ENCODE measurements at regions not wholly inside any gene's neighbourhood (a gene's known extent, or its start where the extent isn't known, plus 50 kb on each side); places are given as distances from the start of the nearest gene placed in this dataset.

- TF ChIP-seq CTCF (conservative IDR thresholded peaks at IDR 0.05; ENCODE audit: low read depth in 2 of 2) = no peak
- TF ChIP-seq REST (IDR thresholded peaks at IDR 0.05; ENCODE audit: unreplicated experiment) = no peak
- TF ChIP-seq ETS1 (IDR thresholded peaks at IDR 0.05) = no peak
- TF ChIP-seq POLR2AphosphoS5 (IDR thresholded peaks at IDR 0.05; ENCODE audit: low read depth) = no peak
- no peak for TF ChIP-seq NANOG (IDR thresholded peaks at IDR 0.05; ENCODE audit: borderline replicate concordance)
- no peak for TF ChIP-seq EZH2 (IDR thresholded peaks at IDR 0.05; ENCODE audit: low read depth, unreplicated experiment)
- no peak for TF ChIP-seq EZH2phosphoT487 (IDR thresholded peaks at IDR 0.05; ENCODE audit: unreplicated experiment)
- no peak for TF ChIP-seq CREB1 (CRISPR knock-in tag; IDR thresholded peaks at IDR 0.05; ENCODE audit: low read depth)
These were observed 254.8 kb upstream of the IRX4 start (continued) for GRCh38 chr5:2137444-2138050.

- Histone ChIP-seq H3K79me2 (replicated peaks; ENCODE audit: insufficient read depth) (no peaks in the 10 kb centered on the region), H3K4me3 (no peak overlapping the region), H3K27me3 (ENCODE audit: insufficient read depth) (no peaks in the 10 kb centered on the region), H3K27ac (ENCODE audit: low read depth) (no peak overlapping the region), H3K36me3 (ENCODE audit: insufficient read depth) (no peaks in the 10 kb centered on the region), H3K4me1 (ENCODE audit: insufficient read depth) (no peaks in the 10 kb centered on the region), H2AFZ (no peak overlapping the region), H3K4me2 (no peak overlapping the region), H3F3A (replicated peaks; ENCODE audit: low read depth) (no peaks in the 10 kb centered on the region), H3K9me2 (ENCODE audit: insufficient read depth) (no peaks in the 10 kb centered on the region), H4K20me1 (replicated peaks; ENCODE audit: insufficient read depth) (no peaks in the 10 kb centered on the region)
- Mint-ChIP-seq H3K4me1 (no peaks in the 10 kb centered on the region), H3K36me3 (ENCODE audit: low read depth) (no peaks in the 10 kb centered on the region), H3K27me3 (ENCODE audit: insufficient read depth, low read depth, poor library complexity) (peaks cover 12% of the 10 kb centered on the region), H3K9me3 (peaks cover 2% of the 10 kb centered on the region; the same call in 2 of the 3 replicates), H3K27ac (no peak overlapping the region; the same call in 1 of the 2 replicates), H3K4me3 (no peak overlapping the region)
- no peak for ATAC-seq
- no peak for DNase-seq (ENCODE audit: low spot score)
- TF ChIP-seq POLR2AphosphoS5 (IDR thresholded peaks at IDR 0.05; ENCODE audit: low read depth) (no peak), EZH2 (IDR thresholded peaks at IDR 0.05; ENCODE audit: low read depth, unreplicated experiment) (no peak), NANOG (IDR thresholded peaks at IDR 0.05; ENCODE audit: borderline replicate concordance) (no peak), ETS1 (IDR thresholded peaks at IDR 0.05) (no peak), REST (IDR thresholded peaks at IDR 0.05; ENCODE audit: unreplicated experiment) (no peak), CREB1 (CRISPR knock-in tag; IDR thresholded peaks at IDR 0.05; ENCODE audit: low read depth) (no peak), ZNF114 (CRISPR knock-in tag; IDR thresholded peaks at IDR 0.05) (no peak)
These were observed 254.1 kb upstream of the IRX4 start for GRCh38 chr5:2136728-2137333.

All from GM23338 (cell line).